ENCODE measurements at regions not wholly inside any gene's neighbourhood (a gene's known extent, or its start where the extent isn't known, plus 50 kb on each side); places are given as distances from the start of the nearest gene placed in this dataset.

- TF ChIP-seq POLR2A (IDR thresholded peaks at IDR 0.05) (no peak), POLR2AphosphoS5 (IDR thresholded peaks at IDR 0.05) (no peak), CTCF (IDR thresholded peaks at IDR 0.05) (no peak), EP300 (IDR thresholded peaks at IDR 0.05; ENCODE audit: low read depth) (no peak)
Observed at GRCh38 chr1:235045034-235045690, 83.5 kb downstream of the TOMM20 start.

Measured in transverse colon (tissue), 4 donors.